ENCODE measurements at regions not wholly inside any gene's neighbourhood (a gene's known extent, or its start where the extent isn't known, plus 50 kb on each side); places are given as distances from the start of the nearest gene placed in this dataset.
"Not testable (repeated sequence)": the region's sequence is repeated elsewhere in the genome, so short reads cannot be mapped to it uniquely, and the experiment has no call there.

DNA sequence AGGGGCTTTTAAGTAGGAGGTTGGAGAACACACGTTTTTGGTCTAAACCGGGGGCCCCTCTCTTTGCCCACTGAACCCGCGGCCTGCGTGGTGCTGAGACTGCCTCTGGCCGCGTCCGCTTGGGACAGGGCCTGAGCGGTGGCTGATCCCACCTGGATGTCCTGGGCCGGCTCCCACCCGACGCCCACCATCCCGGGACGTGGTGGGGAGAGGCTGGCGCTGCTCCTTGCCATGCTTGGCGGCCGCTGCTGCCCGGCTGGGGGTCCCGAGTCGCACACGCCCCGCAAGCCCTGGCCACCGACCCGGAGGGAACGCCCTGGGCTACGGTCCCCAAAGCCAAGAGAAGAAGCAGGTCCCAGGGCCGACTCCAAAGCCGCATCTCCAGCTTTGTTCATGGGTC is 130.1 kb downstream of the POTEM start:
- TF ChIP-seq, protein P1, sequence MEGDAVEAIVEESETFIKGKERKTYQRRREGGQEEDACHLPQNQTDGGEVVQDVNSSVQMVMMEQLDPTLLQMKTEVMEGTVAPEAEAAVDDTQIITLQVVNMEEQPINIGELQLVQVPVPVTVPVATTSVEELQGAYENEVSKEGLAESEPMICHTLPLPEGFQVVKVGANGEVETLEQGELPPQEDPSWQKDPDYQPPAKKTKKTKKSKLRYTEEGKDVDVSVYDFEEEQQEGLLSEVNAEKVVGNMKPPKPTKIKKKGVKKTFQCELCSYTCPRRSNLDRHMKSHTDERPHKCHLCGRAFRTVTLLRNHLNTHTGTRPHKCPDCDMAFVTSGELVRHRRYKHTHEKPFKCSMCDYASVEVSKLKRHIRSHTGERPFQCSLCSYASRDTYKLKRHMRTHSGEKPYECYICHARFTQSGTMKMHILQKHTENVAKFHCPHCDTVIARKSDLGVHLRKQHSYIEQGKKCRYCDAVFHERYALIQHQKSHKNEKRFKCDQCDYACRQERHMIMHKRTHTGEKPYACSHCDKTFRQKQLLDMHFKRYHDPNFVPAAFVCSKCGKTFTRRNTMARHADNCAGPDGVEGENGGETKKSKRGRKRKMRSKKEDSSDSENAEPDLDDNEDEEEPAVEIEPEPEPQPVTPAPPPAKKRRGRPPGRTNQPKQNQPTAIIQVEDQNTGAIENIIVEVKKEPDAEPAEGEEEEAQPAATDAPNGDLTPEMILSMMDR (IDR thresholded peaks at IDR 0.05): not testable (repeated sequence)
- not testable (repeated sequence) for TF ChIP-seq RAD21 (conservative IDR thresholded peaks at IDR 0.05 in 1 of 2, IDR thresholded peaks at IDR 0.05 in 1 of 2); CEBPB (IDR thresholded peaks at IDR 0.05); ELK1 (IDR thresholded peaks at IDR 0.05; ENCODE audit: low read depth, low read length)

All from A549 (cell line).